NCI-H1417 (cell line): ENCODE measurements at regions not wholly inside any gene's neighbourhood (a gene's known extent, or its start where the extent isn't known, plus 50 kb on each side); places are given as distances from the start of the nearest gene placed in this dataset.
"Not testable (repeated sequence)": the region's sequence is repeated elsewhere in the genome, so short reads cannot be mapped to it uniquely, and the experiment has no call there.

Experiments used
- DNase-seq, 3 experiments: peaks; one replicate each; lab custom pipeline; 2025; lab: John Stamatoyannopoulos, UW

DNA sequence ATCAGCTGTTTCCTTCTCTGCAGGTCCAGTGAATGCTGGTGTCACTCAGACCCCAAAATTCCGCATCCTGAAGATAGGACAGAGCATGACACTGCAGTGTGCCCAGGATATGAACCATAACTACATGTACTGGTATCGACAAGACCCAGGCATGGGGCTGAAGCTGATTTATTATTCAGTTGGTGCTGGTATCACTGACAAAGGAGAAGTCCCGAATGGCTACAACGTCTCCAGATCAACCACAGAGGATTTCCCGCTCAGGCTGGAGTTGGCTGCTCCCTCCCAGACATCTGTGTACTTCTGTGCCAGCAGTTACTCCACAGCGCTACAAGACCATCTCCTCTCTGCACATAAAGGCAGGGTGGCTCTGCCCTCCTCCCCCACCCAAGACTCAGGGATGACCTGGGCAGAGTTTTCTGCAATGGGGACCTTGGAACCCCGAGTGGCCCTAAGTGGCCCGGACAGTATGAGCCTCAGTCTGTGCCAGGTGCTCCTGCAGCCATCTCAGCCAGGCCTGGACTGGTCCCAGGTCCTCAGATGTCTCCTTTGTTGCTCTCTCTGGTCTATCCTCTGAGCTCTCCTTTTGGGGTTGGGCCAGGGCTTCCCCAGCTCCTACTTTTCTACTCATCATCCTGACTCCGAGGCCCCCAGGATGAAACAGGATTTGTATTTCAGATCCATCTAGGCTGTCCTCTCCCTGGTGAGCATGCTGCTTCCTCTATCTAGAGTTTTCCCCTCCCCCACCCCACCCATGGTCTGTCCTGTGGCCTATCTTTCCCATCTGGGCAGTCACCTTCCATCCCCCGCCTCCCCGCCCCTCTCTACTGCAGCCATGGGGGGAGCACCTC, 212.1 kb upstream of the PRSS58 start:
- DNase-seq: no peak

DNA sequence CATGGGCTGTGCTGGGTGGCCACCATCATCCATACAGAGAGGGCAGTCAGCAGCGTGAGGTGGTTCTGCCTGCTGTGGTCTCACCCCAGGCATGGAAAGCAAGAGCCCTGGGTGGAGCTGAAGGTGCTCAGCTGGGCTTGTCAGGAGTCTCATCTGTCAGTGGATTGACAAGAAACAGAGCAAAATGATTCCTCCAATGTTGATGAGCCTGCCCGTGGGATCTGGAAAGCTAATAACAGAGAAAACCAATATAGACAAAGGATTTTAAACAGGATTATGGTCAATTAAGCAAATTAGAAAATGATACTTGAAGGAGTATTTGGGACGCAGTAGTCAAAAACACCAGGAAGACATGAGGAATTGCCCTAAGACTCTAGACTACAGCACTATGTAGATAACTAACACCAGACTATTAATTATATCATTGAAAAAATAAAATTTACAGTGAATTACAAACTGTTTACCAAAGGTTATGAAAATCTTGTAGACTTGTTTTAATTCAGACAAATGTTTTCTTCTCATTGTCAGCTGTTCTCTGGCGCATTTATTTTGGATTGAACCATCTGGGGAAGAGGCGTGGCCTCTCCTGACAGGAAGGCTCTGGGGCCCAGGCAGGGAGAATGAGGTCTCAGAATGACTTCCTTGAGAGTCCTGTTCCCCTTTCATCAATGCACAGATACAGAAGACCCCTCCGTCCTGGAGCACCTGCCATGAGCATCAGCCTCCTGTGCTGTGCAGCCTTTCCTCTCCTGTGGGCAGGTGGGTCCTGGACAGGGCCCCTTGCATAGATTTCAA, 211.2 kb upstream of the PRSS58 start:
- DNase-seq: no peak

DNA sequence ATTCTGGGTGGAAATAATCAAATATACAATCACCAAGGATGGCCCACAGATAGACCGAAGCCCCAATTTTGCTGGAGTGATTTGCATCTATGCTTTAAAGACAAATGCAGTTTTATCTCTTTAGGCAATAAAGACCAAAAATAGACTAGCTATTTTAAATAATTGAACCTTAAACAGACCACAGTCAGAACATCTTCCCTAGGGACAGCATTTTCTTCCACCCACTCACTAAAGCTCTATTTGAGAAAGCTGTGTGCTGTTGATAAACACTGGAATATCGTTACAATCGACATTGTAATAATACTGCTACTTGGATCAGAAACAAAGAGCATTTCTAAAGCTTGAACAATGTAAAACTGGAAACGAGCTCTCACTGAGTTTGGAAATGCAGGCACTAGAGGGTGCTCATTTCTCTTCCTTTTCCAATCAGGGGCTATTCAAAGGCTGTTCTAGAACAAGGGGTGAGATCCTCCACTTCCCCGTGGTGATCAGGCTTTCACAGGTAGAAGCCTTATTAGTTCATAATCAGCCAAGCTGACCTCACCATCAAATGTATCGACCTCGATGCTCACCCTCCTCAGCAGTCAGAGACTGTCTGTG, 209.3 kb upstream of the PRSS58 start:
- DNase-seq: not testable (repeated sequence)

DNA sequence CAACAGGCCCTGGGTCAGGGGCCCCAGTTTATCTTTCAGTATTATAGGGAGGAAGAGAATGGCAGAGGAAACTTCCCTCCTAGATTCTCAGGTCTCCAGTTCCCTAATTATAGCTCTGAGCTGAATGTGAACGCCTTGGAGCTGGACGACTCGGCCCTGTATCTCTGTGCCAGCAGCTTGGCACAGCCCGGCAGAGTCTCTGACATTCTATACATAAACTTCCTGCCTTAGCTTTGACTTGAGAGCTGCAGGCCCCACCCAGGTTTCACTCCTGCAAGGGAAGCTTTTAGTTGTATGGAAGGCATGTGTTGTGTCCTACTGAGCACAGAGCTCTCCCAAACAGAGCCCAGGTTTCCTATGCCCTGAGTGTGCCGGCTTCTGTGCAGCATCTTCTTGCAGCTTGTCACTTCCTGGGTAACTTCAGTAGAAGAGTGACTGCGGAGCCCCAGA, 205.6 kb upstream of the PRSS58 start:
- no peak for DNase-seq

DNA sequence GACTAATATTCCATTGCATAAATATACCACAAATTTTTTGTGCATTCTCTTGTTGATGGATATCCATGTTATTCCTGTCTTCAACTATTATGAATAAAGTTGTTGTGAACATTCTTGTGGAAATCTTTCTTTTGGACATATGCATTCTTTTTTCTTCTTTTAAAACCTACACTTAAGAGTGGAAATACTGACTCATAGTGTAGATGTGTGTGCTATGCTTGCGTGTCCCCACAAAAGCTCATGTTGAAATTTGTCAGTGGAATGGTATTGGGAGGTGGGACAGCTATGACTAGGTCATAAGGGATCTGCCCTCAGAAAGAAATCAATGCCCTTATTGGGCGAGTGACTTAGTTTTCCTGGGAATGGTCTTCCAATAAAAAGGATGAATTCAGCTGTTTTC, 203.6 kb upstream of the PRSS58 start:
- DNase-seq: no peak

DNA sequence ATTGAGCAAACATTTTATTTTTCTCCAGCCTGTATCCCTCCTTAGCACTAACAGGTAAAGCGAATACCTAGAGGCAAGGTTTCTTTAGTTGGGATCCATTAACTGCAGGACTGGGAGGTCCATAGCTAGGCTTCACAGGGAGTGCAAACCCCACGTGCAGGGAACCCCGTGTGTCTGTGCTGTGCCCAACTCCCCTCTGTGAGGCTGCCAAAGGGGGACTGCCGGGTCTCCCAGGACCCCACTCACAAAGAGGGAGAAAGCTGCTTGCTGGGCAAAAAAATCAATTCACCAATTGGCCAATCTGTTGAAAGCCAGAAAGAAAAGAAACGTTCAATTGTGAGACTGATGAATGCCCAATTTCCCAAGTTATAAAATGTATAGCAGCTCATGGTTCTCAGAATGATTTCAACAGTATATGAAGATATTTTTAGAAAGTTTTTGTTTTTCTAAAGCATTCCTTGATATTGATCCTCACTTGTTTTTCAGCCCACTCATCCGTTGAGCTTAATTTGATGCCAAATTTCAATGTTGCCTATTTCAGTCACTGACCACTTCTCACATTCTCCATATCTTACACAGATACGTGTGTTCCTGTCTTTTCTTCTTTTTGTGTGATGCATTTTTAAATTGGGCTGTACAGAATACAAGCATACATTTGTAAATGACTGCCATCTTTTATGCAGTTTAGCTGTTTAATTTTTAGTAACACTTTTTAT, 202.7 kb upstream of the PRSS58 start:
- DNase-seq: no peak

DNA sequence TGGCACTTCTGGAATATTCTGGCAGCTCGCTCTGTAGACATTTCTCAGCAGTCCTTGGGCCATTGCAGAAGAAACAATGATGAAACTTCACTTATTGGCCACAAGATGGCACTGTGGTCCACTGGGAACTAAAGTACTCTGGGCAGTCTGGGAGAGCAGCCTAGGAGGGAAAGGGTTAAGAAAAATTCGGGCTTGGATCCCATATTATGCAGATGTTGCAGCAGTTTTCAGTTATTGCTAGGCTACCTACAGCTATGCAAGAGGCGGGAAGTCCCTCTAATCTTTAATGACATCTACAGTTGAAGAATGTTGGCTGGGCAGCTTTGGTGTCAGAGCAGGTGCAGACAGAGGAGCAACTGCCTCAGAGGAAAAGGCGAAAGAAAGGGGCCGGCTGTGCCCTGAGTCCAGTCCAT, 201.7 kb upstream of the PRSS58 start:
- peak; percentile 9 to 62 (median 57) for DNase-seq

DNA sequence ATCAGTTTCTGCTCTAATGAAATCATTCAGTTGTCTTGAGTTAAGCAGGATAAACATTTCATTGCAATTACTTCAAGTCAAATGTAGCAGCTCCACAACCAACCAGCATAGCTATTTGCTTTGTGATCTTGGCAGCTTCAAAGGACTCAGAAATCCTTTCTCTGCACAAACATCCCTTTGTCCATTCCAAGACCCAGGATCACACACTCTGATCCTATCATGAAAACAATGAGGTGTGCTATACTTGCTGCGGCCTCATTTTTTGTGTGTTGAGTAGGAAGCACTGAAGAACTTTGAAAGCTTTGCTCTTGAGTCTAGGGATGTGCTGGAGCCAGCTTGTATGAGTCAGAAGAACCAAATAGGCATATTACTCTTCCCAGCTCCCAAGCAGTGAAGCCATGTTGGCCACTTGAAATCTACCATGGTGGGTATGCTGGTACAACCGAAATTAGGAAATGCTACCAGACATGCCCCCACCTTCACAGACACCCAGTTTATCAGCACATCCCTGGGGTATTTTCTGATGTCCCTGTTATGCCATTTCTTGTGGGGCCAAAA, 199.4 kb upstream of the PRSS58 start:
- DNase-seq: no peak

DNA sequence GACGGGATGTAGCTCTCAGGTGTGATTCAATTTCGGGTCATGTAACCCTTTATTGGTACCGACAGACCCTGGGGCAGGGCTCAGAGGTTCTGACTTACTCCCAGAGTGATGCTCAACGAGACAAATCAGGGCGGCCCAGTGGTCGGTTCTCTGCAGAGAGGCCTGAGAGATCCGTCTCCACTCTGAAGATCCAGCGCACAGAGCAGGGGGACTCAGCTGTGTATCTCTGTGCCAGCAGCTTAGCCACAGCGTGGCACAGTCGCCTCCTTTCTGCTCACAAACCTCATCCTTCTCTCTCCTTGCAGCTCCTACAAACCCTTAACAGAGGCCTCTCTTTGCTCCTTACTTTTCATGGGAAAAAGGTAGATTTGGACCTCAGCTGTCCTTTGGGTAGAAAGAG, 197.5 kb upstream of the PRSS58 start:
- no peak for DNase-seq

DNA sequence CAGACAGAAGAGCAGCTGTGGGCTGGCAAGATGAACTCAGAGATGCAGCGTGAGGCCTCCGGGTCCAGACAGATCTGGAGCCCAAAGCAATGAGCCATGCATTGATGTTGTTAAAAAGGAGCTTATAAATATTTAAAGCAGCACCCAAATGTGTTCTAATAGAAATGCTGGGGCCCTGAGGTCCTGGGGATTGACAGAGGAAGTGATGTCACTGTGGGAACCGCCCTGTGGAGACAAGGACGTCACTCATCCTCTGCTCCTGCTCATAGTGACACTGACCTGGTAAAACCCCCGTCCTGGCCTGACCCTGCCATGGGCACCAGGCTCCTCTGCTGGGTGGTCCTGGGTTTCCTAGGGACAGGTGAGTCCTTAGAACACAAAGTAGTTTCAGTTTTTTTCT, 197.0 kb upstream of the PRSS58 start:
- no peak for DNase-seq

DNA sequence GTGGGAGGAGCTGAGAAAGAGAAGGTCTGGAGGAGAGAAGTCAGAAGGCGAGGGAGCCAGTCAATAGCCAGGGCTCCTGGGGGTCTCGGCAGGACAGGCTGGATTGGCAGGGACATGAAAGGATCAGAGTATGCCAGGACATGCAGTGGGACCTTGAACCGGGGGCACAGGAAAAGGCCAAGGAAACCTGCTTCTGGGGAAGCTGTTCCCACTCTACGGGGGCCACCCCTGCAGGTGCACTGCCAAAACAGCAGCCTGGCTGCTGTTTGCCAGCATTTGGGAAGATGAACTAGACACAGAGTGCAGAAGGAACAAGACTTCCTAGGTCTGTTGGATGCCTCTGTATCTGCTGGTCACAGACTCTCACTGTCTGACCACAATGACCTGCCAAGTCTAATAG, 194.9 kb upstream of the PRSS58 start:
- no peak for DNase-seq

DNA sequence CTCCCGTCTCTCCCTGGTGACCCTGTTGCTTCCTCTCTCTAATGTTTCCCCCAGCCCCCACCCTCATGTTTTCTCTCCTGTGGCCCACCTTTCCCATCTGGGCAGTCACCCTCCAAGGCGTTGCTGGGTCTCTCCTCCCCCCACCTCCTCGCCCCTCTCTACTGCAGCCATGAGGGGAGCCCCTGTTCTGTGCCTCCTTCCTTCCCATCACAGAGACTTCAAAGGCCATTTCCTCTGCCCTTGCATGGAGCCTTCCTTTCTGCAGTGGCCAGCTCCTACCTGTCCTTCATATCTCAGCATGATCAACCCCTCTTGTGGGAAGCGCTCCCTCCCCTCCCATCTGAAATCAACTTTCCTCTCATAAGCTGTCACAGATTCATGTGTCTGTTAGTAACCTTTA, 194.0 kb upstream of the PRSS58 start:
- DNase-seq: no peak

DNA sequence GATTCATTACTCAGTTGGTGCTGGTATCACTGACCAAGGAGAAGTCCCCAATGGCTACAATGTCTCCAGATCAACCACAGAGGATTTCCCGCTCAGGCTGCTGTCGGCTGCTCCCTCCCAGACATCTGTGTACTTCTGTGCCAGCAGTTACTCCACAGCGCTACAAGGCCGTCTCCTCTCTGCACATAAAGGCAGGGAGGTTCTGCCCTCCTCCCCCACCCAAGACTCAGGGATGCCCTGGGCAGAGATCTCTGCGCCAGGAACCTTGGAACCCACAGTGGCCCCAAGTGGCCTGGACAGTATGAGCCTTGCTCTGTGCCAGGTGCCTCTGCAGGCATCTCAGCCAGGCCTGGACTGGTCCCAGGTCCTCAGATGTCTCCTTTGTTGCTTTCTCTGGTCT, 193.4 kb upstream of the PRSS58 start:
- no peak for DNase-seq

DNA sequence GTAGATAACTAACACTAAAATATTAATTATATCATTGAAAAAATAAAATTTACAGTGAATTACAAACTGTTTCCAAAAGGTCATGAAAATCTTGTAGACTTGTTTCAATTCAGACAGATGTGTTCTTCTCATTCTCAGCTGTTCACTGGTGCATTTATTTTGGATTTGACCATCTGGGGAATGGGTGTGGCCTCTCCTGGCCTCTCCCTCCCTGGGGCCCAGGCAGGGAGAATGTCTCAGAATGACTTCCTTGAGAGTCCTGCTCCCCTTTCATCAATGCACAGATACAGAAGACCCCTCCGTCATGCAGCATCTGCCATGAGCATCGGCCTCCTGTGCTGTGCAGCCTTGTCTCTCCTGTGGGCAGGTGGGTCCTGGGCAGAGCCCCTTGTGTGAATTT, 192.8 kb upstream of the PRSS58 start:
- DNase-seq: no peak

DNA sequence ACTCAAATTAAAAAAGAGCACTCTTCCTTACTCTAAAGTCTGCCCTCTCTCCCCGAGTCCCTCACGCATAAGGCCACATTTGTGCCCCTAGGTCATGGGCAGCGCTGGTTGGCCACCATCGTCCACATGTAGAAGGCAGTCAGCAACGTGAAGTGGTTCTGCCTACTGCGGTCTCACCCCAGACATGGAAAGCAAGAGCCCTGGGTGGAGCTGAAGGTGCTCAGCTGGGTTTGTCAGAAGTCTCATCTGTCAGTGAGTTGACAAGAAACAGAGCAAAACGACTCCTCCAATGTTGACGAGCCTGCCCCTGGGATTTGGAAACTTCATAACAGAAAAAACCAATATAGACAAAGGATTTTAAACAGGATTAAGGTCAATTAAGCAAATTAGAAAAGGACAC, 192.3 kb upstream of the PRSS58 start:
- no peak for DNase-seq

DNA sequence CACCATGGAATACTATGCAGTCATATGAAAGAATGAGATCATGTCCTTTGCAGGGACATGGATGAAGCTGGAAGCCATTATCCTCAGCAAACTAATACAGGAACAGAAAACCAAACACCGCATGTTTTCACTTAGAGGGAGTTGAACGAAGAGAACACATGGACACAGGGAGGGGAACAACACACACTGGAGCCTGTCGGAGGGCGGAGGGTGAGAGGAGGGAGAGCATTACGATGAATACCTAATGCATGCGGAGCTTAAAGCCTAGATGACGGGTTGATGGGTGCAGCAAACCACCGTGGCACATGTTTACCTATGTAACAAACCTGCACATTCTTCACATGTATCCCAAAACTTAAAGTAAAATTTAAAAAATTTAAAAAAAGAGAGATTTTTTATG, 191.0 kb upstream of the PRSS58 start:
- DNase-seq: not testable (repeated sequence)

DNA sequence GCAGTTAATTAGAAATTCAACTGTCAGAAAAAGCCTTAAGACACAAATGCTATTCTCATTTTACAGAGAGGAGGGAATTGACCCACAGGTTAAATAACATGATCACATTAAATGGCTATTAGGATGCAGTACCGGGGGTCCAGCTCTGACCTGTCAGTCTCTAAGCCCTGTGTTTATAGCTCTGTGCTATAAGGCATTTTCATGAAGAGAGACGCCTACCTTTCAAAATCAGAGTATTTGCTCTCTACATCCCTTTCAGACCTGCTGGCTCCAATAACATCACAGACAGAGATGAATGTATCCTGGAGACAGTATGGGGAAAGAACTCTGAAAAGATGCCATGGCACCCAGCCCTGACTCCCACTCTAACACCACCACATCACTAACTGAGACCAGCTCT, 189.9 kb upstream of the PRSS58 start:
- DNase-seq: no peak

DNA sequence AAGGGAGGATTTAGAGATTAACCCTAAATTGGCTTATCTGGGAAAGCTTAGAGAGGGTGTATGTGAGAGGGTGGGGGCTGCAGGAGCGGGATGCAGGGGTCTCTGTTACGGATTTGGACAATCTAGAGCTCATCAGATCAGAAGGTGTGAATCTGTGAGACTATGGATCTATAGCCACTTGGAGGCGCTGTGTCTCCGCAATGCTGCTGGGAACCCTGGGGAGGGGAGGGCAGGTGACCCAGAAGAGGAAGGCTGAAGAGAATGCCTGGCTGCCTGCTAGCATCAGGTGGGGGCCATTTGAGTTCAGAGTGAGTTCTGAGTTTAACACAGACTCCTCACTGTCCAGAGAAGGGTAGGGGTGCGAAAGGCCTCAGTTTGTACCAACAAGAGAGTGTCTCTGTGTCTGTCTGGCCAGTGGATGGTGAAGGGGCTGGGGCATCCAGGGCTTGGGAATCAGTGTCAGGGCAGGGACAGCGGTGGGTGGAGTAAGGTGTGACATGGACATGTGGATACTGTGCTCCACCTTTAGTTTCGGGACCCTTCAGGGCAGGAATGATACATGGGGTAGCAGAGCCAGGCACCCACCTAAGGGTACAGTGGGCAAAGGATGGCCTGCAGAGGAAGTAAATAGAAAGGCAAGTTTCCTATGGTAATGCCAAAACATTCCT, 187.3 kb upstream of the PRSS58 start:
- no peak for DNase-seq

DNA sequence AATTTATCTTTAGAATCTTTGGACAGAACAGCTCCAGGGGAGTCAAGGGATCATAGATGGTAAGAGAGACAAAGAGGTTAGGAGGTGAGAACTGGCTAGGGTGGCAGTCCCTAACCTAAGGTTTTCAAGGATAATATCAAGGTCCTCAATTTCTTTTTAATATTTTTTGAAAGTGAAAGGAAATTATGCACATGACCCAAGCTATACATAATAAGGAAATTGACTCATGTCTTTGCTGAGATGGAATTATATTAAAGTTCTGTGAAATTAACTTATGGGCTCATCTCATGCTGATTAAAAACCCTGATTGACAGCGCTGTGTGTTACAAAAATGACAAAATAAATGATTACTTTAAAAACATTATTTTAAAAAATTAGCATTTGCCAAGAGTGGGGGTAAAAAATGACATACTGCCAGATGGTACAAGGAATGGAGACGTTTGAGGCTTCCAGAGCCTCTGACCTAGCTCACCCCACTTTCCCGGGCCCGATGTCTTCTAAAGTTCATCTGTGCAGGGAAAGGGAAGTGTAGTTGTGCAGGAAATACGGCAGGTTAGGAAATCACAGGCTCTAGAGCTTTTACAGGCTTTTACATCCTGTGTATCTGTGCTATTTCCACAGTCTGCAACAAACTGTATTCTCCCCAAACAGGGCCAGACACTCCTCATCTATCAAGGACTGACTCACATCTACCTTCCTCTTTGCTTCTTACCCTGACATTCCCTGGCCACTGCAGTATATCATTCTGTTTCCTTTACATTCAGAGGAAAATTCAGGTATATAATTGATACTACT, 185.6 kb upstream of the PRSS58 start:
- DNase-seq: no peak

DNA sequence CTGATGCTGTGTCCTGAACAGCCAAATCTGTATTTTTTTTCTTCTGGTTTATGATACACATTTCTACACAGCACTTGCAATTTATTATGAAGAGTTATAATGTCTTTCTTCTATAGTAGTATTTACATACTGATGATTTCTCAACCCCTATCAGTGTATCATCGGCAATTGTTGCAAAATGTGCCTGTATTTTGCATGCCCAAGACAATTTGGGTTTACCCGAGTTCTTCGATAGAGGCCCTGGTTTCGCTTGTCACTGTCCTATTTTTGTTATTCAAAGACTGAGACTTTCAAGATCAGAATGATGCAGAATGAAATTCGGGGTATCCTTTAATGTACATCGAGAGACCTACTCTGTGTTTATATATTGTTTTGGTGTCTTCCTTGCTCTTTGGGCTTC, 184.5 kb upstream of the PRSS58 start:
- no peak for DNase-seq
